GM23338 (cell line): ENCODE measurements at regions not wholly inside any gene's neighbourhood (a gene's known extent, or its start where the extent isn't known, plus 50 kb on each side); places are given as distances from the start of the nearest gene placed in this dataset.

Experiments
- CTCF ChIP-seq, 2 experiments: fragments of 200-600 bp in 1 of 2; sonication (generic) in 1 of 2; conservative IDR thresholded peaks; 2 replicates each; pipeline versions ENCODE4 v1.5.1 to v1.6.1; 2016 to 2017; ENCODE audit warnings: antibody characterized with exemption in 2 of 2, low read depth in 2 of 2, mild to moderate bottlenecking in 2 of 2, moderate library complexity in 1 of 2
- EZH2 ChIP-seq: fragments of 200-600 bp; sonication (generic); IDR thresholded peaks from one replicate; pipeline ENCODE4 v1.8.0; 2017; ENCODE audit warnings: antibody characterized with exemption, mild to moderate bottlenecking, low read depth; ENCODE audit not compliant: unreplicated experiment
- POLR2AphosphoS5 ChIP-seq: IDR thresholded peaks from 2 replicates; pipeline ENCODE4 v1.6.1; 2016; ENCODE audit warnings: antibody characterized with exemption, low read depth
- ZNF114 ChIP-seq: fragments of 250-450 bp; sonication (Bioruptor Pico); IDR thresholded peaks from 2 replicates; pipeline ENCODE4 v1.5.0; 2020; ENCODE audit warnings: mild to moderate bottlenecking, moderate library complexity
- ZNF462 ChIP-seq: fragments of 250-450 bp; sonication (Bioruptor Pico); IDR thresholded peaks from 2 replicates; pipeline ENCODE4 v1.5.0; 2020; ENCODE audit warnings: mild to moderate bottlenecking, moderate library complexity

DNA sequence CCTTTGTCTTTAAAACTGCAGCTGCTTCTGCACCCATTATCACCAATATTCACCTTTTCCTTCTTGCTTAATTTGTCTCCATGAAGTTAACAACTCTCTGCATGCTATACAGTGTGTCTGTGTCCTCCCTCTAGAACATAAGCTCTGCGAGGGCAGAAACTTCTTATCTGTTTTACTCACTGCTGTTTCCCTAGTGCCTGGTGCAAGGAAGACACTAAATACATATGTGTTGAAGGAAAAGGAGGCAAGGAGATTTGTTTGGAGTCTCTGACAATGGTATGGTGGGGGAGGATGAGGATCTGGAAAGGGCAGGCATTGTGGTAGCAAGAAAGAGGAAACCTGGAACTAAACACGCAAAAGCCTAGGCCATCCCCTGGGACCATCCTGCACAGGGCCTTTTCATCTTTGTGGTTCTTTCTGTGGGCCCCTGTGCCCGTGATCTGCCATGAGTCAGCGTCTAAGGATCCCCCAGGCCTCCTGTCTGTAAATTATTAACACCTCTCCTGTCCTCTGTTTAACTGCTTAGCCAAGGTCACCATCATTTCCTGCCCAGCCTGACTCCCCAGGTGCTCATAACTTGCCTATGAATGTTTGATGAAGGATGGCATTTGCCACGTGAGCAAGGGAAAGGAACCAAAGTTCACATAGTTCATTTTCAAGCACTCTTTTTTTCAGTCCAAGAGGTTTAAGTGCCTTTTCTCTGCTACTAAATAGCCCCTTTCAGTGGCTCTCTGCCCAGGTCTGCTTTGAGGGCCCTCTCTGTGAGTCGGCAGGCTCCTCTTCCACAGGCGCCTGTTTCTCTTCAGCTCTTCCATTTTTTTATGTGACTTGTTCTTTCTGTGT is 131.1 kb downstream of the RASSF10 start (continued):
- TF ChIP-seq ZNF462 (CRISPR knock-in tag) = no peak
- no peak for TF ChIP-seq EZH2
- no peak for TF ChIP-seq CTCF (conservative IDR thresholded peaks at IDR 0.05; ENCODE audit: low read depth in 2 of 2)
- TF ChIP-seq POLR2AphosphoS5 = no peak
- no peak for TF ChIP-seq ZNF114
